Superior temporal gyrus (tissue), 1 donor: ENCODE measurements at regions not wholly inside any gene's neighbourhood (a gene's known extent, or its start where the extent isn't known, plus 50 kb on each side); places are given as distances from the start of the nearest gene placed in this dataset.

Experiments
- DNase-seq: peaks from one replicate; pipeline ENCODE4 v3.0.0-alpha.2; 2016; ENCODE audit errors: extremely low spot score

DNA sequence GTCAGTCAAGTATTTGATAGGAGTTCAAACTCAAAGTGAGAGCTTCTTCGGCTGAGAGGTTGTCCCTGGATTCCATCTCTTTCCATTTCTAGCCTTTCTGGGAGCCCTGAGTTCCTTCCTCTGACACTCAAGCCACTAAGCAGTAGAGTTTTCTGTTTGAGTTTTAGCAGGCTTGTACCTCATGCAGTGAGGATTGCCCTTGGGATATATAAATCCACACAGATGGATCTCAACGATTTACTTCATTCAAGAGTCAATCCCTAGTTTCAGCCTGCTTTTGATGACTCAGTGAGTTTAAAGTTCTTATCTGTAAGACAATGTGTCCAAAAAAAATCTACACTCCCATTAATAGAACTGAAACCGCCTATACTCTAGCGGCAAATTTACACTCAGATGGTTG, 2240.9 kb upstream of the WWC1 start:
- no peak for DNase-seq

DNA sequence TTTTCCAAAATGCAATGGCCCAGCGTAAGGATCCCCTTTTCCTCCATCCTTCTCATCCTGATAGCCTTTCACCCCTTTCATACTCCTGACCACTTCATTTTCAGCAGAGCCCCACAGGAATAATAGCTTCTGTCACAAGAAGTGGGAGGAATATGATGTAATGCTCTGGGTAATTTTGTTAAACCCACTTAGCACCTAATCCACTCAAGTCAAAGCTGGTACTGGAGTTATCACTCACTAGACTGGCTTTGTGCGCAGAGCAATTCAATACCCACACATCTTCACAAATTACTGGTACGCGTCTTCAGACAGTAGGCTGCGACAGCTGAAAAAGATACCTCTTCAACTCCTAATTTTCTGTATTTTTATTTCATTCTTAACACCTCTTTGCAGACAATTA, 2232.8 kb upstream of the WWC1 start:
- DNase-seq = no peak

DNA sequence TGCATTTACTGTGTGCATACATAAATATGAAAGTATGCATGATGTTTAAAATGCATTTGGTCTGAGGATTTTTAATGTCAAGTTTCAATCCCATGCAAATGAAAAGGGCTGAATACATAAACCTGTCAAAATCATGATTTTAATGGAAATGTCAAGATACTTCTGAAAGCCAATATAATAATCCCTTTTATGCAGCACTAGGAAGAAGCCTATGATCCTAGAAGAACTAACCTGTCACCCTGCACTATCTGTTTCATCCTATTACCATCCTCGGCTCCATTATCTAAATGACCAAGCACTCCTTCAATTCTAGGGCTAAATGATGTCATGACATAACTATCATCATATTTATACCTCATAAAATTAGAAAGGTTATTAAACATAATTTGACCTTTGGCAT, 2229.4 kb upstream of the WWC1 start:
- DNase-seq = no peak

DNA sequence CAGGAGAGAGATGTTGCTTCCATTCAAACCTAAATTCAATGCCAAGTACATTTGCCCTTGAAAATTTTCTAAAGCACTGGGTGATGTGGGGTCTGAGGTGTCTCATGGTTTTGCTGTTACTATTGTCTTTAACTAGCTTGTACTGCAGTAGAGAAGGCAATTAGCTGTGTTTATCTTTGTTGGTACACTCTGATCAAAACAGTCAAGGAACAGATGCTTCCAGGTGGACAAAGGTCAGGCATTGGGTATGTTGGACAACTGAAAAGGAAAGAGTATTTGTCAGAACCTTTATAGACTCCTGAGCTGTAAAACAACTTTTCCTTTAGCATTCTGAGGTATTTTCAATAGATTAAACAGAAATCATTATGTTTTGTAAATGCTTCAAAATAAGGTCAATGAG, 2228.7 kb upstream of the WWC1 start:
- DNase-seq = no peak

DNA sequence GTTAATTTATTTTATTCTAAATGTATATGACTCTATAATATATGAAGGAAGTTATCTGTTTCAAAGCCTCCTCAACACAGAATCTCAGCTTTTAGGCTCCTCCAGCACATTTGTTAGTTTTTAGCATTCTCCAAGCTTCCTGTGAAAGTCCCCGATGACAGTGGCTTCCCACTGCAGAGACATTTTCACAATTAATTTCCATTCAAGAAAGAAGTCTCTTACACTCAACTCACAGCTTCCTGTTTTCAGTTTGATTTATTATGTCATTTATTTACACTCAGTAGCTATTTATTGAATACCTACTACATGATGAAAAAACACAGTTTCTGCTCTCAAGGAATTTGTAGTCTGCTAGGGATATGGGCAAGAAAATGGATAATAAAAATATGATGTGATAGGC, 2228.2 kb upstream of the WWC1 start:
- no peak for DNase-seq

DNA sequence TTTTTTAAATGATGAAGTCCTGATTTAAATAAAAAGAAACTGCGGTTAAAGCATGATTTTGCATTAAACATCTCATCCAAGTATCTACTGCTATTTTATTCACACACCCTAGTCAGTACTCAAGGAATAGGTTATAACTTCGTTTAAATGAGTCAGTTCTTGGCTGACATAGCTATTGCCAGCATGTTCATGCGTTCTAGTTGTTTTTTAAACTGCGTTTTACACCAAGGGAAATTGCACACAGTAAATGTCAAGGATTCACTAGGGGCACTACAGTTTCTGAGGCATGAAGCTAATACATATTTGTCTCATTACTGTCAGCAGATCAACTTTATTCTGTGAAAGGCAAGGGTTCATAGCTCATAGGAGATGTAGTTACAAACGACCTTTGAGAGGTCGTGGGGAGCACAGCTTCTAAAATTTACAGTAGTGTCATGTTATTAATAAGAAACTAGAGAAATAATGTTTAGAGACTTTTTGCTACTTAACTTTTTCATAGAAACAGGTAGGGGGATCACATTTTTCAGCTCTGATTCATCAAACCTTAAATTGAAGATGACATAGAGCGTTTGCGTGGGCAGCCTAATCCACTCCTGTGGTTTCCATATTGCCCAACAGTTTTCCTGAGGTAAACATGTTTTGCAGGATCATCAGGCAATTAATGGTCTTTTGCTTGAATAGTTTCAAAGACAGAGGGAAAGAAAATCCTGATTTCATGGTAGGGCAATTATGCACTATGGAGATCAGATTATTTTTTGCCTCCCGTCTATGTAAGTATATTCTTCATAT, 2222.7 kb upstream of the WWC1 start:
- no peak for DNase-seq

DNA sequence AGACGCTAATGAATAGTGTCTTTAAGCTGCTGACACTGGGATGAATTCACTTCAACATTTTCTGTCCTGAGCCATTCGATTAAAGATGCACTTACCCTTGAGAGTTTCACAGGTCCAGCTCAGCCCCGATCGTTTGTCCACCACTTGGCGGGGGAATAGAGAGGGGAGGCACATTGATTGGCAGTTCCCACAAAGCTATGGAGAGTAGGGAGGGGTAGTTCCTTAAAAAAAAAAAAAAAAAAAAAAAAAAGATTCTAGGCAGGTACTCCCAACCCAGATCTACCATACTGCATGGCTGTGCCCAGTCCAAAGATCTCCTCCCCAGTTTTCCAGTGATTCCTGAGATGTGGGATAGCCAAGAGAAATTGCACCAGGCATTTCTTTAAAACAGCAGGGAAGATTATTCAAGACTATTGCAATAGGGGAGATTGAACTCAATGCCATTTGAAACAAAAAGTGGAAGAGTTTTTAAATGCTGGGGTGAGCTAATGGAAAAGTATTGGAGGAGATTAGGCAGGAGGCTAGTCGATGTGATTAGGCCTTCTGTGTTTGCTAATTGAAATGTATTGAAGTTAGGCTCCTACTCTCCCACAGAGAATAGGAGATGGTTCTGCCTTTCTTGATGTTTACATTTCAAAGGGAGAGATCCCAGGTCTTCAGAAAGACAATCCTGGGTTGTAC, 2217.4 kb upstream of the WWC1 start:
- no peak for DNase-seq

GRCh38 chr5:166074582-166075481, 2216.6 kb upstream of the WWC1 start:
- DNase-seq = no peak

DNA sequence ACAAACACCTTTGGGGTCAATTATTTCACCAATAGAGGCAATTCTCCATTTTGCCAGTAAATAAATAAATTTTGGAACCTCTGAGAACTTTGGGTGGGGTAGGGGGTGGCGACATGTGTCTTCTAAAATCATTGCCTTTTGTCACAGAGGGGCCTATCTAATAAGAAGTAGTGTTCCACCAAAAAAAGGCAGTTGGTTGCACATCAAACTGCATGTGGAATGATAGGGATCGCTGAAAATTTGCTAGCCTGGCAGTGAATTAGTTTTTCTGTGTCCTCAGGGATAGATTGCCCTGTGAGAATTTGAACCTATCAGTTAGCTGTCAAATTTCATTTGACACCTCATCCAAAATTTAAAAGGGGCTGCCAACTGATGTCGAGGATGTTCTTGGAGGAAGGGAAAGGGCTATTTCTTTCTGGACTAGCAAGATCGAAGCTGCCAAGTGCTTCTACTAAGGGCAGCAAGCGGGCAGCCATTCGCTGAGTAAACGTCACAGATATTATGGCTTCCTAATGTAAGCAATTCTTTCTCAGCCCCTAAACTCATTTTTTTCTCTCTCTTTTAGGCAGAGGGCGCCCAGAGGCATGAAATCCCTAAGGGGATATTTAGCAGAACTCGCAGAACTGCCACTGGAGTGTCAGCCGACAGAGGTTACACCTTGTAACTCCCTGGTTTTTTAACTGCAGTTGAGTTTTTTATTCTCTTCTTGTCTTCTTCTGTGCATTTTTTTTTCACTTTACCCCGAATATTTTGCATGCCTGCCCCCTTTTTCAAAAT, 2208.1 kb upstream of the WWC1 start:
- DNase-seq = no peak

GRCh38 chr5:166086568-166086967, 2204.9 kb upstream of the WWC1 start:
- DNase-seq = no peak

DNA sequence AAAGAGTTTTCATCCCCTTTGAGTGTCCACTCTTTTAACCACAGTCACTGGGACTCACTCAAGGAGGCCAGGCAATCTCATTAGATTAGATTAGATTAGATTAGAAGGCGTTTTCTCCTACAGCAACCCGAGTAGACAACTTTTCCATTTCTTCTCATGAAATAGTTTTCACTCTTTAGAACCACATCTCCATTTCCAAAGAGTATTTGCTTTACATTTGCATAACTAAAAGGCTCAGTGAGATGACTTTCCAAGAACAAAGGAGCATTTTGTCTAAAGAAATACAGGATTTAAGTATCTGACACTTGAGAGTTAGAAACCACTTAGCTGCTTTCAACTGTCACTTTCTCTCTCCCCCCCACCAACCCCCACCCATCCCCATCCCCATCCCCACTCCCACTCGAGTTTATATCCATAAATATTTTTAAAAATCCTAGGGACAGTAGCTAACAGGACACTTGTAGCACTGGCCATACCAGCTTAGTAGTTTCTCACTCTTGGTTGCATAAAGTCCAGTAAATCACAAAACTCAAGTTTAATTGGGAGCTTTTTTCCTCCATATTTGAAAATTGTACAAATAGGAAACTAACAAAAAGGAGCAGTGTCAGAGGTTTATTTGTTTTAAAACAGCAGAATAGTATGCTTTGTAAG, 2202.9 kb upstream of the WWC1 start:
- no peak for DNase-seq

DNA sequence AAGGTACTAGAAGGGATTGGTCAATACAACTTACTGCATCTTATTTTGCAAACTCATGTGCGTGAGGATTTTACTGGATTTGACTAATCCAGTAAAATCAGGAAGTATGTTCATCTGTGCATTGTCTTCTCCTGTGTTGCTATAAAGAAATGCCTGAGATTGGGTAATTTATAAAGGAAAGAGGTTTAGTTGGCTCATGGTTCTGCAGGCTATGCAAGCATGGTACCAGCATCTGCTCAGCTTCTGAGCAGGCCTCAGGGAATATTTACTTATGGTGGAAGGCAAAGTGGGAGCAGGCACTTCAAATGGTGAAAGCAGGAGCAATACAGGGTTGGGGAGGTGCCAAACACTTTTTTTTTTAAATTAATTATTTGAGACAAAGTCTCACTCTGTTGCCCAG, 2199.5 kb upstream of the WWC1 start:
- no peak for DNase-seq

GRCh38 chr5:166093312-166093711, 2198.1 kb upstream of the WWC1 start:
- no peak for DNase-seq

DNA sequence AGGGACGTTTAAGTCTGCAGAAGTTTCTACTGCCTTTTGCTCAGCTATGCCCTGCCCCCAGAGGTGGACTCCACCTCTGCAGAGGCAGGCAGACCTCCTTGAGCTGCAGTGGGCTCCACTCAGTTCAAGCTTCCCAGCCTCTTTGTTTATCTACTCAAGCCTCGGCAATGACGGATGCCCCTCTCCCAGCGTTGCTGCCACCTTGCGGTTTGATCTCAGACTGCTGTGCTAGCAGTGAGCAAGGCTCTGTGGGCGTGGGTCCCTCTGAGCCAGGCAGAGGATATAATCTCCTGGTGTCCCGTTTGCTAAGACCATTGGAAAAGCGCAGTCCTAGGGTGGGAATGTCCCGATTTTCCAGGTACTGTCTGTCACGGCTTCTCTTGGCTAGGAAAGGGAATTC, 2188.5 kb upstream of the WWC1 start:
- DNase-seq = no peak

GRCh38 chr5:166111021-166111420, 2180.4 kb upstream of the WWC1 start:
- DNase-seq = no peak

DNA sequence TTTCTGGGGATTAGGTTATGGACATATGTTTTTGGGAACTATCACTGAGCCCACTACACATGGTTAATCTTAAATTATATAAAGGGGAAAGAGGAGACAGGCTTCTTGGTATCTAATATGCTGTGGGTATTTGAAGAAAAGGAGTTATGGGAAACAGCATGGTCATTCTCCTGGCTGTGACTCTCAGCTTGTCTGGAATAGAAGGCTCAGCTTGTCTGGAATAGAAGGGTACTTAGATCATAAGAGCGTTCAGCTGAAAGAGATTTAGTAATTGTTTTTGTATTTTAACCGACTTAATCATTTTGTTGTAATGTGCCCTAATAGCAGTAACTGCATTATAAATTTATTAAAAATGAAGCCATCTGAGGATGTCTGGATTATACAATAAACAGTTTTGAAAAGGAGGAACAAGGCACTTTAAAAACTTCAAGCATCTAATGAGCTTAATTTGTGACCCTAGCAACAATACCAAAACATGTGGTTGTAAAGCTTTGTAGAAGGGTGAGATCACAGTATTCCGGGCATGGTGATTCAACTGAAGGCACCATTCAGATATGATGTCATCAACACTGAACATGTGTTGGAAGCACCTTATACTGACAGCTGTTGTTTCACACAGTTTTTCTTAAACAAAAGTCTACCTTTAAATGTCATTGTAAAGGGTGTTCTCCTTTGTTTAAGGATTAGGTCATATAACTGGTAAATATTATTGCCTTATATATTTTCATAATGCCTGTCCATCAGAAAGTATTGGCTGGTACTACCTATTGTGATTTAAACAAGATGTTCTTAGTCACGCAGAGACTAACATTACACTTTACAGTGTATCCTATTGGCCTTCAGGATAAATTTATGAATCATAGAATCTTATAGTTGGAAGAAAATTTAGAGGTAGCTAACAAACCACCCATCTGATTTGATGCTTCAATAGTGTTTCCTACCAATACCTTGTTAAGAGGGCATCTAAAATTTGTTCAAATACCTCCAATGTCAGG, 2174.1 kb upstream of the WWC1 start:
- DNase-seq = no peak

DNA sequence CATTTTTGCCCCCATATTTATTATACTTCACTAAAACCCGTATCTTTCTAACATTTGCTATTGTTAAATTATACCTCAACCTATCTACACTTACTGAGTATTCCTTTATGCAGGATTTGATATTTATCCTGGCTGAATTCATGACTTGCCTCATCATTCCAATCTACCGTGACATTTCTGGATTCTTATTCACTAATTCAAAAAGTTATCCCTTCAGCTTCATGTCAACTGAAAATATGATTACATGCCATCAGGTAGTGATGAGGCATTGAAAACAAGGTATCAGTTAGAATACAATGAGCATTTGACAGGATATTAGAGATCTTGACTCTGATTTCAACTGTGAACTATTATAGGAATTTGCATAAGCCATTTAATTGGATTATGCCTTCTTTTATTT, 2171.9 kb upstream of the WWC1 start:
- no peak for DNase-seq

- DNase-seq = no peak
Observed at GRCh38 chr5:166123717-166124116, 2167.7 kb upstream of the WWC1 start.

DNA sequence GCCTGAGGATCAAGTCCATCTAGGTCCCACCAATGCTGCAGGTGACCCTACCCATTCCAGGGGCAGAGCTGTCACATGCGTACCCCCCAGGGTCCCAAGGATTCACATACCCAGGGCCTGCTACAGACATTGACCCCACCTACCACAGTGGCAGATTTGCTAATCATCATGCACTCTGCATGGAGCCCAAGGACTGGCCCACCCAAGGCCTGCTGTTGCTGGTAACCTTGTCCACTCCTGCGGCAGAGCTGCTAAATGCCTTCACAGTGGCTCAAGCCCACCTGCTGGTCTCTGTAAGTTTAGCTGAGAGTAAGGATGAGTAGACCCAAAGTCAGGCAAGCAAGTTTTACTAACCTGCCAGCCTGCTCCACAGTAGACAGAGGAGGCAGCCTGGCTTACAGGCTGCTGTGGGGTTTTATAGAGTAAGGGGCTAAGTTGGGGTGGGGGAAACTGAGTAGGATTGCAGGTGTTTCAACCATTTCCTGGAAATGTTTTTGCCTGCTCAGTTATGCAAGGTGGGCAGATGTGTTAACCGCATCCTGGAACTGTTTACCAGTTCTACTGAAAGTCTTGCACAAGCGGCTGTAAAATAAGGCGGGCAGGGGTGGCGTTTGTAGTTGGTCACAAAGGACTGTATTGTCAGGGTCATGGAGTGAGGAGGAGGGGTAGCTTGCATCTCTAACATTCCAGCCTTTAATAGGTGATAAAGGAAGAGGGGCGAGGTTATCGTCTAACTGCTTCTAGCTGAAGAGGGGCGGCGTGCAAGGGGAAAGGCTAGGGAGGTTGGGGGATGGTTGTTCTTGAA, 2163.5 kb upstream of the WWC1 start:
- no peak for DNase-seq
